ENCODE measurements at regions not wholly inside any gene's neighbourhood (a gene's known extent, or its start where the extent isn't known, plus 50 kb on each side); places are given as distances from the start of the nearest gene placed in this dataset.

DNA sequence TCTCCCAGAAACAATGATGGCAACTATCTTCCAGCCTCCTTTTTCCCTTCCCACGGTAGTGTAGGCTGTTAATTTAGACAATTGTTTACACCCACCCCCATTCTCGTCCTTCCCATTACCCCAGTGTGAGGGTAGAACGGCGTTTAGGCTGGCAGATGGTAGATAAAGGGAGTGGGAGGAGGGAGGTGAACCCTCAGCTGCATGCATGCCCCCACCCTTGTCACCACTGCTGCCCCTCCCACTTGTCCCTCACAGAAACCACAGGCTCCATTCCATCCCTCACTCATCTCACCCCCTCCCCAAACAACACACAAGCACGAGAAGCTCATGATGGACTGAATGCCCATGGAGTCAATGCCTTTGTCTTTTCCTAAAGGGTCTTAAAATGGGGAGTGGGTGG, 107.9 kb upstream of the PARD3B start:
- TF ChIP-seq NANOG (IDR thresholded peaks at IDR 0.05; ENCODE audit: borderline replicate concordance) = no peak
- no peak for DNase-seq (ENCODE audit: low spot score)
- Histone ChIP-seq H4K20me1 (replicated peaks; ENCODE audit: insufficient read depth) (no peaks in the 10 kb centered on the region), H3K9me2 (ENCODE audit: insufficient read depth) (peaks cover 21% of the 10 kb centered on the region; the same call in 1 of the 2 replicates), H3K4me1 (ENCODE audit: insufficient read depth) (peaks cover 7% of the 10 kb centered on the region; the same call in 1 of the 2 replicates), H3K4me3 (no peak overlapping the region), H3F3A (replicated peaks; ENCODE audit: low read depth) (no peaks in the 10 kb centered on the region), H3K27me3 (ENCODE audit: insufficient read depth) (no peaks in the 10 kb centered on the region), H3K36me3 (ENCODE audit: insufficient read depth) (no peaks in the 10 kb centered on the region), H2AFZ (peak overlapping the region; percentile 66; the same call in 1 of the 2 replicates), H3K79me2 (replicated peaks; ENCODE audit: insufficient read depth) (no peaks in the 10 kb centered on the region), H3K4me2 (no peak overlapping the region), H3K27ac (ENCODE audit: low read depth) (no peak overlapping the region)
- Mint-ChIP-seq H3K36me3 (ENCODE audit: low read depth) (peaks cover 8% of the 10 kb centered on the region; the same call in 1 of the 3 replicates), H3K27me3 (ENCODE audit: insufficient read depth, low read depth, poor library complexity) (peaks cover 2% of the 10 kb centered on the region), H3K9me3 (peaks cover 7% of the 10 kb centered on the region), H3K27ac (no peak overlapping the region), H3K4me1 (peaks cover 8% of the 10 kb centered on the region), H3K4me3 (no peak overlapping the region)
- no peak for ATAC-seq

DNA sequence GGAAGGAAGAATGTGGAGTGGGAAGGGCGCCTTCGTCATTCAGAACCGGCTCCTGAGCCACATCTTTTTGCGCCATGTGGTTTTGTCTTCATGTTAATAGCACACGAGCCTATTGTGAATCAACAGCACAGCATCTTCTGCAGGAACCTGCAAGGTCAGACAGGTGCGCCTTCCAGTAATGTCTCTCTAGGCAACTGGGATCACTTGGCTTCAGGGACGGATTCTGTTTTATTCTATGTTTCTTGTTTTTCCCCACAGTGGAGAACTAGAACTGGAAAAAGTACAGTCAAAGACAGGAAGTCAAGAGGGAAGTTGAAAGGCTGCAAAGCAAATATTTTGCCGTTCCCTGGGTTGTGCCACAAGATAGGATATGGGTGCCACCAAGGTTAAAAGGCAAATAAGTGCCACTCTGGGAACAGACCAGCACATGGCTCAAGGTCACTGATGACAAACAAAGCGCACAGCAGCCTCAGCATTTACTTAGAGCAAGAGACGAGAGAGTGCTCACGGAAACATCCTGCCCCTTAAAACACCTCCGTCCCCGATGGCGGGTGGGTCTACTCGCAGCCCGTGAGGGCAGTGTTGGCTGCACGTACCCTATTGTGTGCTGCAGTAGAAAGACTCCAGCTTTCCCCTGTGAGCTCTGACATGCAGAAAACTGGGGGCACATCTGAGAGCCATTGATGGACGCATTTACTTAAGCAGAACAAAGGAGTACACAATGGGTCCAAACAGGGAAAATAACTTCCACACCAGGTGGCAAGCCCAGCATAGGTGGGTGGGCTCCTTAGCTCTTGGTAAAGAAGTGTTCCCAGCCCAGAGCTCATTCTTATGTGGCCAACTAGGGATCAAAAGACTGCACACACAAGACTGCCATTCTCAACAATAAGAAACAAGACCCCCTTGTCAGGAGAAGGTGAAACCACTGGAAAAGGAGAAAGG, 107.2 kb upstream of the PARD3B start:
- Histone ChIP-seq H3K27me3 (ENCODE audit: insufficient read depth) (no peaks in the 10 kb centered on the region), H3F3A (replicated peaks; ENCODE audit: low read depth) (no peaks in the 10 kb centered on the region), H4K20me1 (replicated peaks; ENCODE audit: insufficient read depth) (no peaks in the 10 kb centered on the region), H3K4me2 (no peak overlapping the region), H3K27ac (ENCODE audit: low read depth) (no peak overlapping the region), H3K4me3 (no peak overlapping the region), H3K9me2 (ENCODE audit: insufficient read depth) (peaks cover 16% of the 10 kb centered on the region; the same call in 1 of the 2 replicates), H3K79me2 (replicated peaks; ENCODE audit: insufficient read depth) (no peaks in the 10 kb centered on the region), H3K4me1 (ENCODE audit: insufficient read depth) (peaks cover 7% of the 10 kb centered on the region; the same call in 1 of the 2 replicates), H2AFZ (peak overlapping the region; percentile 66), H3K36me3 (ENCODE audit: insufficient read depth) (no peaks in the 10 kb centered on the region)
- H3K4me3 Mint-ChIP-seq = no peak overlapping the region
- TF ChIP-seq ZNF331 (CRISPR knock-in tag; IDR thresholded peaks at IDR 0.05; ENCODE audit: low read depth) (no peak), CREB1 (CRISPR knock-in tag; IDR thresholded peaks at IDR 0.05; ENCODE audit: low read depth) (no peak)
- ATAC-seq (peak; percentile 71), DNase-seq (ENCODE audit: low spot score) (no peak)
- H3K27ac Mint-ChIP-seq = no peak overlapping the region
- peaks cover 3% of the 10 kb centered on the region; the same call in 1 of the 3 replicates for H3K36me3 Mint-ChIP-seq (ENCODE audit: low read depth)
- no peaks in the 10 kb centered on the region for H3K9me3 Mint-ChIP-seq
- peaks cover 8% of the 10 kb centered on the region for H3K4me1 Mint-ChIP-seq
- peaks cover 2% of the 10 kb centered on the region for H3K27me3 Mint-ChIP-seq (ENCODE audit: insufficient read depth, low read depth, poor library complexity)

DNA sequence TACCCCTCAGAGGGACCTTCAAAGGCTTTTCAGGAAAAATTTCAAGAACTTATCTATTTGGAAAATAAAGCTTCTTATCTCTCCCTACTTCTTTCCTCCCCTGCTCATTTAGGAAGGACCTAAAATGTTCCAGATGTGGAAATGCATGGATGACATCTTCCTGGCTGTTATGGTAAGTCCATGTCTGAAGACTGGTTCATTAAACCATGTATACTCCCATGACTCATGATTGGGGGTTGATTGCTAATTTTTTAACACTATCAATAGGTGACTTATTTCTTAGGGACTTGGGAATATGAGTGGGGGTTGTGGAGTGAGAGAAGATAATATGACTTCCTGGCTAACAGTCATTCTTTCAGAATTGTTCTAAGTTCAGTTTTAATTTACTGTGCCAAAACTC, 104.0 kb upstream of the PARD3B start:
- H3K9me2 ChIP-seq (ENCODE audit: insufficient read depth) = peaks cover 16% of the 10 kb centered on the region; the same call in 1 of the 2 replicates
- Mint-ChIP-seq H3K4me3 (no peak overlapping the region), H3K4me1 (peaks cover 8% of the 10 kb centered on the region), H3K27ac (no peak overlapping the region), H3K36me3 (ENCODE audit: low read depth) (peaks cover 6% of the 10 kb centered on the region; the same call in 1 of the 3 replicates), H3K27me3 (ENCODE audit: insufficient read depth, low read depth, poor library complexity) (peaks cover 2% of the 10 kb centered on the region), H3K9me3 (peaks cover 6% of the 10 kb centered on the region; the same call in 1 of the 3 replicates)
- H4K20me1 ChIP-seq (replicated peaks; ENCODE audit: insufficient read depth) = no peaks in the 10 kb centered on the region
- no peak for DNase-seq (ENCODE audit: low spot score)
- H3K4me2 ChIP-seq = no peak overlapping the region
- ATAC-seq = no peak
- H3K36me3 ChIP-seq (ENCODE audit: insufficient read depth) = no peaks in the 10 kb centered on the region
- H3F3A ChIP-seq (replicated peaks; ENCODE audit: low read depth) = no peaks in the 10 kb centered on the region
- H2AFZ ChIP-seq = no peak overlapping the region
- no peak overlapping the region for H3K27ac ChIP-seq (ENCODE audit: low read depth)
- H3K79me2 ChIP-seq (replicated peaks; ENCODE audit: insufficient read depth) = no peaks in the 10 kb centered on the region
- no peaks in the 10 kb centered on the region for H3K27me3 ChIP-seq (ENCODE audit: insufficient read depth)
- H3K4me1 ChIP-seq (ENCODE audit: insufficient read depth) = peaks cover 7% of the 10 kb centered on the region; the same call in 1 of the 2 replicates
- no peak overlapping the region for H3K4me3 ChIP-seq
- TF ChIP-seq JUNB (IDR thresholded peaks at IDR 0.05; ENCODE audit: unreplicated experiment) = no peak
- no peak for TF ChIP-seq POLR2AphosphoS5 (IDR thresholded peaks at IDR 0.05; ENCODE audit: low read depth)
- TF ChIP-seq, protein P1, sequence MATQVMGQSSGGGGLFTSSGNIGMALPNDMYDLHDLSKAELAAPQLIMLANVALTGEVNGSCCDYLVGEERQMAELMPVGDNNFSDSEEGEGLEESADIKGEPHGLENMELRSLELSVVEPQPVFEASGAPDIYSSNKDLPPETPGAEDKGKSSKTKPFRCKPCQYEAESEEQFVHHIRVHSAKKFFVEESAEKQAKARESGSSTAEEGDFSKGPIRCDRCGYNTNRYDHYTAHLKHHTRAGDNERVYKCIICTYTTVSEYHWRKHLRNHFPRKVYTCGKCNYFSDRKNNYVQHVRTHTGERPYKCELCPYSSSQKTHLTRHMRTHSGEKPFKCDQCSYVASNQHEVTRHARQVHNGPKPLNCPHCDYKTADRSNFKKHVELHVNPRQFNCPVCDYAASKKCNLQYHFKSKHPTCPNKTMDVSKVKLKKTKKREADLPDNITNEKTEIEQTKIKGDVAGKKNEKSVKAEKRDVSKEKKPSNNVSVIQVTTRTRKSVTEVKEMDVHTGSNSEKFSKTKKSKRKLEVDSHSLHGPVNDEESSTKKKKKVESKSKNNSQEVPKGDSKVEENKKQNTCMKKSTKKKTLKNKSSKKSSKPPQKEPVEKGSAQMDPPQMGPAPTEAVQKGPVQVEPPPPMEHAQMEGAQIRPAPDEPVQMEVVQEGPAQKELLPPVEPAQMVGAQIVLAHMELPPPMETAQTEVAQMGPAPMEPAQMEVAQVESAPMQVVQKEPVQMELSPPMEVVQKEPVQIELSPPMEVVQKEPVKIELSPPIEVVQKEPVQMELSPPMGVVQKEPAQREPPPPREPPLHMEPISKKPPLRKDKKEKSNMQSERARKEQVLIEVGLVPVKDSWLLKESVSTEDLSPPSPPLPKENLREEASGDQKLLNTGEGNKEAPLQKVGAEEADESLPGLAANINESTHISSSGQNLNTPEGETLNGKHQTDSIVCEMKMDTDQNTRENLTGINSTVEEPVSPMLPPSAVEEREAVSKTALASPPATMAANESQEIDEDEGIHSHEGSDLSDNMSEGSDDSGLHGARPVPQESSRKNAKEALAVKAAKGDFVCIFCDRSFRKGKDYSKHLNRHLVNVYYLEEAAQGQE (IDR thresholded peaks at IDR 0.05; ENCODE audit: unreplicated experiment) = no peak
- TF ChIP-seq, protein P2, sequence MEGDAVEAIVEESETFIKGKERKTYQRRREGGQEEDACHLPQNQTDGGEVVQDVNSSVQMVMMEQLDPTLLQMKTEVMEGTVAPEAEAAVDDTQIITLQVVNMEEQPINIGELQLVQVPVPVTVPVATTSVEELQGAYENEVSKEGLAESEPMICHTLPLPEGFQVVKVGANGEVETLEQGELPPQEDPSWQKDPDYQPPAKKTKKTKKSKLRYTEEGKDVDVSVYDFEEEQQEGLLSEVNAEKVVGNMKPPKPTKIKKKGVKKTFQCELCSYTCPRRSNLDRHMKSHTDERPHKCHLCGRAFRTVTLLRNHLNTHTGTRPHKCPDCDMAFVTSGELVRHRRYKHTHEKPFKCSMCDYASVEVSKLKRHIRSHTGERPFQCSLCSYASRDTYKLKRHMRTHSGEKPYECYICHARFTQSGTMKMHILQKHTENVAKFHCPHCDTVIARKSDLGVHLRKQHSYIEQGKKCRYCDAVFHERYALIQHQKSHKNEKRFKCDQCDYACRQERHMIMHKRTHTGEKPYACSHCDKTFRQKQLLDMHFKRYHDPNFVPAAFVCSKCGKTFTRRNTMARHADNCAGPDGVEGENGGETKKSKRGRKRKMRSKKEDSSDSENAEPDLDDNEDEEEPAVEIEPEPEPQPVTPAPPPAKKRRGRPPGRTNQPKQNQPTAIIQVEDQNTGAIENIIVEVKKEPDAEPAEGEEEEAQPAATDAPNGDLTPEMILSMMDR (conservative IDR thresholded peaks at IDR 0.05; ENCODE audit: low read depth in 2 of 2) = no peak
- no peak for TF ChIP-seq ZNF331 (CRISPR knock-in tag; IDR thresholded peaks at IDR 0.05; ENCODE audit: low read depth)
- no peak for TF ChIP-seq CREB1 (CRISPR knock-in tag; IDR thresholded peaks at IDR 0.05; ENCODE audit: low read depth)
- no peak for TF ChIP-seq NANOG (IDR thresholded peaks at IDR 0.05; ENCODE audit: borderline replicate concordance)
- no peak for TF ChIP-seq STAT1 (IDR thresholded peaks at IDR 0.05; ENCODE audit: unreplicated experiment)
- TF ChIP-seq ZNF114 (CRISPR knock-in tag; IDR thresholded peaks at IDR 0.05) = no peak
- TF ChIP-seq EZH2phosphoT487 (IDR thresholded peaks at IDR 0.05; ENCODE audit: unreplicated experiment) = no peak

All from GM23338 (cell line).